Retina (tissue), 1 donor: ENCODE measurements at regions not wholly inside any gene's neighbourhood (a gene's known extent, or its start where the extent isn't known, plus 50 kb on each side); places are given as distances from the start of the nearest gene placed in this dataset.
"Not testable (repeated sequence)": the region's sequence is repeated elsewhere in the genome, so short reads cannot be mapped to it uniquely, and the experiment has no call there.

Experiments
- DNase-seq: peaks from one replicate; pipeline ENCODE4 v3.0.0-alpha.2; 2016

- DNase-seq = no peak
These were observed 52.4 kb downstream of the ELAPOR2 start for GRCh38 chr7:87007038-87007437.

DNA sequence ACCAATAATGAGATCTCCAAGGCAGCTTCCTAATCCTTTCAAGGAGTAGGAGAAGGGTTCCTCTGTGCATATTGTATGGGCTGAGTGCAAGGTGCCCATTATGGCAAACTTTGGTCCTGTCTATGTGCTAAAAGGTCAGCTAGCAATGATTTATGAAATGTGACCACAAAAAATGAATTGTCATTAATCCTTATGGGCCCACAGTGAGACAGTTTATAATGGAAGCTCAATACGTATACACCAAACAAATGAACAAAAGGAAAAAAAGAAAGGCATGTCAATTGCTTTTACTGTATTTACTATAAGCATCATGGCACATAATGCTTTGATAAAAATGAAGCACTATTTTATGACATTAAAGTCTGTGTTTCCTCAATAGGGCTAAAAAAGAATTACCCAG is 54.5 kb downstream of the ELAPOR2 start:
- no peak for DNase-seq

DNA sequence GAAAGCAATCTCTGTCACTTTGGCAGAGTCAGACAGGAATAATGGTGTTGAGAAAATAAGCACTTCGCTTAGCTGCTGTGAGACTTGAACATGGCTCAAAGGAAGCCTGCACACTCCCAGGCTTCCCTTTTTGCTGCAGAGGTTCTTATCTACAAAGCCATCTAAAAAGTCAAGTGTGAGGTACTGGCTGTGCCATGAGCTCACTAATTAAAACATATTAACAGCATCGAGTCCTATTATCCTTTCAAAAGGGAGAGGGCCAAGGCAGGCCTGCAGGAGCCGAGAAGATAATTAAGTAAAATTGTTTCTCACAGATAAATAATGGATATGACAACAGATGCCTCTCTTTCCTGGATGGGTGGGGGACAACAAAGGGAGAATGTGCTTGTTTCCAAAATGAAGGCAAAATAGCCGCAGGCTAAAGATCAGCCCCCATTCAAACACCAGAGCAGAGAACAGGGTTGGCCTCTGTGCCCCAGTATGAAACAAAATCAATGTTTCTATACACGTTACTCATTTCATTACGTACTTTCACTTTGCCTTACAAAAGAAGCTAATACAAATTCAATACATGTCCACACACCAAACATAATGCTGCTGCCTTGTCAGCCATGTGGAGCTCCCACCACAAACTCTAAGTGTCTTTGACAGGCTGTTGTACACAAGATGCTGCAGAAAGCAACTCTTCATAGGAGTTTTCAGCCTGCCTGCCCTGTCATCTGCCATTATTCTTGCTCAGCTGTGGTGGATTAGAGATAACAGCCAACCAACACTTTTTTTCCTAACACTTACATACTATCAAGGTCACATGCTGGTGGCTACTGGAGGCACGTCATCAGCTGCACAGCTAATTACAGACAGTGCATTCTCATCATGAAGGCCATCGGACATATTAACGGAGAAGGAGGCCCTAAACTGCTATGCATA is 55.3 kb downstream of the ELAPOR2 start:
- DNase-seq = peak; percentile 74

GRCh38 chr7:87001214-87001613 is 58.2 kb downstream of the ELAPOR2 start:
- no peak for DNase-seq

GRCh38 chr7:87000344-87000743 is 59.1 kb downstream of the ELAPOR2 start:
- no peak for DNase-seq

GRCh38 chr7:86999750-87000149 is 59.7 kb downstream of the ELAPOR2 start:
- no peak for DNase-seq

GRCh38 chr7:86995814-86996213 is 63.6 kb downstream of the ELAPOR2 start:
- no peak for DNase-seq

DNA sequence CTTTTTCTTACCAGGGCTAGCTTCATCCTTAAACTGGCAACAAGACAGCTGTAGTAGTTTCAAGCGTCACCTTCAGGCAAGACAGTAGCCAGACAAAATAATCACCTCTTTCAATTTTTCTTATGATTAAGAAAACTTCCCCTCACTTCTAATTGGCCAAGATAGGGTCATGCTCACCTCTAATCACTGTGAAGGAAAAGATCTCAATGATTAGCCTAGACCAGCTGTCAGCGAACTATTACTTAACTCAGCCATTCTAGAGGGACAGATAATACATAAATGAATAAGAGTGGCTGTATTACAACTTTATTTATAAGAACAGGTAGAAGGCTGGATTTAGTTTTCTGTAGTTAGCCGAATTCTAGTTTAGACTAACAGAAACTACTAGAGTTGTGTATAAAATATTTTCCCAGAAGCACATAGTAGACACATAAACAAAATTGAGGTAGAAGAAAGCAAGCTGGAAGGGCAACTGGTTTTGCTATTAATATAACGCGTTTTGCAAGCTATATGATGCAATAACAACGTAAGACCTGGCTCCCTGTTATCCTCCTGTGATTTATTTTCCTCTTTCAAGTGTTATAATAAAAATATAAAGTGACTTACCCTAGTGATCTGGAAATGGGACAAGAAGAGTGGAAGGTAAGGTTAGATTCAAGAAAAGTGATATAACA is 64.3 kb downstream of the ELAPOR2 start:
- DNase-seq = no peak

DNA sequence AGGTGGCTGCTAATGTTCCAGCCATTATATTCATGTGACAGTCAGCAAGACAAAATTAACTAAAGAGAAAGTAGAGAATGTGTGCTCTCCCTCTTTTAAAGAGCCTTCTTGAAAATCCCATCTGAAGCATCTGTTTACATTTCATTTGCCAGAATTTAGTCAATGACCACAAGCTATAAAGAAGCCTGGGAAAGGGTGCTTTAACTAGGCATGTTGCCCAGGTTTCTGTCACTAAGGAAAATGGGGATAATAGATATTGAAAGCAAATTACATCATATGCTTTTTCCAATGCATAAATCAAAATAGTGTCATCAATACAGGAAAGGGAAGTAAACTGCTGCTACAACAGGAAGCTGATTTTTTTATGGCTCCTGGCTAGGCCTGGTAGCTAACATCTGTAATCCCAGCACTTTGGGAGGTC is 67.7 kb downstream of the ELAPOR2 start:
- DNase-seq = no peak

- no peak for DNase-seq
These were observed 68.2 kb downstream of the ELAPOR2 start for GRCh38 chr7:86991093-86991769.

DNA sequence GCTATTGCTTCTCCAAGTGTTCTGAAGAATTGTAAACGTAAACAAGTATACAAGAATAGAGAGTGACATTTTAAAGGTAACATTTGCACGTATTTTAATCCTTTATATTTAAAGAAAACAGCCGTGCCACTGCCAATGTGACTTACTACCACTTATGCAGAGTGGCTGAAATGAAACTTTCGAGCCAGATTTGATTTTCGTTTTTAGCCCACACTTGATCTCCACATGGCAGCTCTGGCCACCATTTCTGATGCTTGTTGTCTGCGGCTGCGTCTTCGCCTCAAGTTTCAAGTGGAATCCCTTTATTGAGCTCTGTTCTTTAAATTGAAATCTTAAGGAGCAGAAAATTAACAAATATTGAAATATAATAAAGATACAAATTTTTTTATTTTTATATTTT is 70.0 kb downstream of the ELAPOR2 start:
- DNase-seq = no peak

- not testable (repeated sequence) for DNase-seq
These were observed 71.6 kb downstream of the ELAPOR2 start for GRCh38 chr7:86987834-86988233.

- not testable (repeated sequence) for DNase-seq
These were observed 72.1 kb downstream of the ELAPOR2 start for GRCh38 chr7:86987358-86987757.

DNA sequence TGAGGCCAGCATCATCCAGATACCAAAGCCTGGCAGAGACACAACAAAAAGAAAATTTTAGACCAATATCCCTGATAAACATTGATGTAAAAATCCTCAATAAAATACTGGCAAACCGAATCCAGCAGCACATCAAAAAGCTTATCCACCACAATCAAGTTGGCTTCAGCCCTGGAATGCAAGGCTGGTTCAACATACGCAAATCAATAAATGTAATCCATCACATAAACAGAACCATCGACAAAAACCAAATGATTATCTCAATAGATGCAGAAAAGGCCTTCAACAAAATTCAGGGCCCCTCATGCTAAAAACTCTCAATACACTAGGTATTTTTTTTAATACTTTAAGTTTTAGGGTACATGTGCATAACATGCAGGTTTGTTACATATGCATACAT is 74.1 kb downstream of the ELAPOR2 start:
- not testable (repeated sequence) for DNase-seq

DNA sequence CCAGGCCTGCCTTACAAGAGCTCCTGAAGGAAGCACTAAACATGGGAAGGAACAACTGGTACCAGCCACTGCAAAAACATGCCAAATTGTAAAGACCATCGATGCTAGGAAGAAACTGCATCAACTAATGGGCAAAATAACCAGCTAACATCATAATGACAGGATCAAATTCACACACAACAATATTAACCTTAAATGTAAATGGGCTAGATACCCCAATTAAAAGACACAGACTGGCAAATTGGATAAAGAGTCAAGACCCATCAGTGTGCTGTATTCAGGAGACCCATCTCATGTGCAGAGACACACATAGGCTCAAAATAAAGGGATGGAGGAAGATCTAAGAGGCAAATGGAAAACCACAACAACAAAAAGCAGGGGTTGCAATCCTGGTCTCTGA is 75.8 kb downstream of the ELAPOR2 start:
- DNase-seq = not testable (repeated sequence)

- not testable (repeated sequence) for DNase-seq
These were observed 77.5 kb downstream of the ELAPOR2 start for GRCh38 chr7:86981937-86982336.

- DNase-seq = no peak
These were observed 78.3 kb downstream of the ELAPOR2 start for GRCh38 chr7:86981127-86981526.

DNA sequence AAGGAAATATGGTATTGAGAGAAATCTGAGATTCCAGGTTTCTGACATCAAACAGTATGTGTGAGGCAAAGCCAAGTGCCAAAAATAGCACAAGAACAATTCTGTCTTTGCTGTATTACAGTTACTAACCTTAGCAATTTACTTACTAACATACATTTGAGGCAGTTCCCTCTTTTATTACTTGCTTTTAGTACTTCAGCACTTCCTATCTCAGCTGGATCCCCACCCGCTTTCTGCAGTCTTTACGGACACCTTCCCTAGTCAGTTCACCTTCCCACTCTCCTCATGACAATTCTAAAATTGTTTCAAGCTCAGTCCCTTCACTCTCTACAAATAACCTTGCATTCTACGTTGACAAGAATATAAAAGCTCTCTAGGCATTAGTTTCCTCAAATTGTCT is 79.2 kb downstream of the ELAPOR2 start:
- no peak for DNase-seq

- no peak for DNase-seq
These were observed 80.5 kb downstream of the ELAPOR2 start for GRCh38 chr7:86978808-86979506.

DNA sequence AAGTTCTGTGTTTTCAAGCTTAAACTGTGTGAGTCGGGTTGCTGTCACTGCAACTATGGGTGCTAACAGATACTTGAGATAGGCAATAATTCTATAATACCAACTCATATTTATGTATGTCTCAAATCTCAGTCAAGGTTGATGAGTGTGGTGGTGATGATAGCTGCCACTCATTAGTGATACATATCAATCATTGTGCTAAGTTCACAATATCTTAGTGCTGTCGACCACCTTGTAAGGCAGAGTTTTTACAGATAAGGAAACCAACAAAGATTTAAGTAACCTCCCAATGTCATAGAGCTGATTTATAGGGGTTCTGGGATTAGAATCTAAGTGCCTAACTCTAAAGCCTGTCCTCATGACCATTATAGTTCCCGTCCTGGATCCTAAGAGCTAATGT is 82.5 kb downstream of the ELAPOR2 start:
- DNase-seq = no peak

DNA sequence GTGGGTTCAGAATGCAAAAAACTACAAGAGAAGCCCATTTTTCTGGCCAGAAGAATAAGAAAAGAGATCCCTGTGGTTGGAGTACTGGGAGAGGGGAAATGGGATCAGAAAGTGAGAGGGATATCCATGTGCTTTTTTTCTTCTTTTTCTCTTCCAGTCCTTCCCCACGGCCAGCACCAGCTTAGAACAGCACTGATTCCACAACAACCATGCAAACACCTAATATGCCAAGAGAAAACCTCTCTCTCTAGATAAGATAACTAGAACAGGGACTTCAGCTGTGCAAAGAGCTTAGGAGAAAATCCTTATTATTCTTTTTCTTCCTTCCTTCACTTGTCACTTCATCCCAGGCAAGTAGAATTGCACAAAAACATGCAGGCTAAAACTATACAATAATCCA is 83.5 kb downstream of the ELAPOR2 start:
- no peak for DNase-seq

- DNase-seq = no peak
These were observed 84.0 kb downstream of the ELAPOR2 start for GRCh38 chr7:86975449-86975848.

DNA sequence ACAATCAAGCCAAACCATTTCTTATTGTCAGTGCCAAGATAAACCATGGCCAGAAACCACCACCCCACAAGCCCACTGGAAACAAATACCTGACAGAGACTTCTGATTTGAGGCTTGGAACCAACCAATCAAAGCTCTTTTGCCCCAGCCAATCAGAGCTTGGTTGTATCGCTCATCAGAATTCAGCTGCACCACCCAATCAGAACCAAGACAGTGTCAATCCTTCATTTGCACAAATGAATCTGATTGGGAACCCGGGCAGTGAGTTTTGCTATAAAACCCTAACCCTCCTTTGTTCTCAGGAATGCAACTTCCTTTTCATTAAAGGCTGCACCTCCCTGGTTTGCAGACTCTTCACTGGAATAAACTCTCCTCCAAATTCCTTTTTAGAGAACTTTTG is 87.4 kb downstream of the ELAPOR2 start:
- no peak for DNase-seq
